Panc1 (cell line): ENCODE measurements at regions not wholly inside any gene's neighbourhood (a gene's known extent, or its start where the extent isn't known, plus 50 kb on each side); places are given as distances from the start of the nearest gene placed in this dataset.

Experiments used
- ATAC-seq: fragments of 200-7000 bp; cut with Tn5 transposase; 2 replicates; pipeline ENCODE4 v1.9.1; 2020; ENCODE audit warnings: mild to moderate bottlenecking, moderate library complexity
- BruUV-seq: library from RNA; stranded (reverse); fragments of 400-500 nt; replicated peaks from 2 replicates; lab custom pipeline; 2021; lab: Mats Ljungman, UMichigan
- CTCF ChIA-PET: fragments of 300-600 bp; sonication (Branson Sonifier 250); formaldehyde crosslinking; loops from one replicate; lab custom pipeline; 2022; ENCODE audit warnings: antibody characterized with exemption; lab: Charles Lee
- POLR2A ChIA-PET: fragments of 300-600 bp; sonication (Branson Sonifier 250); formaldehyde crosslinking; loops from one replicate; lab custom pipeline; 2022; ENCODE audit warnings: antibody characterized with exemption; lab: Charles Lee
- DNase-seq: peaks from one replicate; pipeline ENCODE4 v3.0.0-alpha.2; 2010; ENCODE audit warnings: low read depth, low spot score
- H3K27ac ChIP-seq: 2 replicates; pipeline ENCODE4 v1.5.1; 2011; ENCODE audit warnings: mild to moderate bottlenecking, low read length, inconsistent platforms
- H3K27me3 ChIP-seq: fragments of 200-500 bp; sonication (Bioruptor generic); 2 replicates; pipeline ENCODE4 v1.6.0; 2014; ENCODE audit warnings: low read length, inconsistent platforms; ENCODE audit not compliant: control insufficient read depth, insufficient read depth
- H3K36me3 ChIP-seq: fragments of 200-500 bp; sonication (Bioruptor generic); 2 replicates; pipeline ENCODE4 v1.5.1; 2014; ENCODE audit warnings: inconsistent platforms, mild to moderate bottlenecking, low read length, moderate library complexity; ENCODE audit not compliant: control insufficient read depth, insufficient read depth
- H3K4me1 ChIP-seq: 2 replicates; pipeline ENCODE4 v1.5.1; 2011; ENCODE audit warnings: inconsistent platforms, mild to moderate bottlenecking, low read length, moderate library complexity; ENCODE audit not compliant: control insufficient read depth, insufficient read depth
- H3K4me3 ChIP-seq, 2 experiments: 2 replicates each; pipeline ENCODE4 v1.5.1; 2011 to 2012; ENCODE audit warnings: low read depth in 2 of 2, low read length in 2 of 2, mild to moderate bottlenecking in 2 of 2, inconsistent platforms in 1 of 2, moderate library complexity in 1 of 2
- H3K9me3 ChIP-seq: fragments of 200-500 bp; sonication (Bioruptor generic); 2 replicates; pipeline ENCODE4 v1.5.1; 2014; ENCODE audit warnings: low read depth, mild to moderate bottlenecking, inconsistent platforms, low read length, moderate library complexity; ENCODE audit not compliant: control insufficient read depth, insufficient read depth
- POLR2AphosphoS5 ChIP-seq: IDR thresholded peaks from 2 replicates; pipeline ENCODE4 v1.6.1; 2012; ENCODE audit warnings: mild to moderate bottlenecking, low read depth, low read length, moderate library complexity
- SIN3A ChIP-seq: IDR thresholded peaks from 2 replicates; pipeline ENCODE4 v1.6.1; 2012; ENCODE audit warnings: low read depth, mild to moderate bottlenecking, low read length, moderate library complexity, borderline replicate concordance; ENCODE audit not compliant: insufficient read depth
- TCF7L2 ChIP-seq: IDR thresholded peaks from 2 replicates; pipeline ENCODE4 v1.6.1; 2011; ENCODE audit warnings: mild to moderate bottlenecking, low read depth, low read length, inconsistent platforms
- in situ Hi-C: cut with HindIII; loops from 2 replicates; pipeline ENCODE4 v1.10.0; 2016; ENCODE audit warnings: low sequenced_read_pairs, low pct_unique_long_range_greater_than_20kb
- intact Hi-C: fragments of 100-400 bp; cut with micrococcal nuclease; formaldehyde crosslinking; loops from one replicate; pipeline ENCODE4 v1.10.0; 2022; ENCODE audit not compliant: unreplicated experiment
- TF ChIP-seq, protein P1 (sequence below), 2 experiments: IDR thresholded peaks; 2 replicates each; pipeline ENCODE4 v1.6.1; 2011 to 2012; ENCODE audit warnings: low read depth in 2 of 2, control low read depth in 1 of 2, low read length in 1 of 2, mild to moderate bottlenecking in 1 of 2, moderate library complexity in 1 of 2; ENCODE audit not compliant: insufficient read depth in 1 of 2
- TF ChIP-seq, protein P2 (sequence below): fragments of 450-650 bp; IDR thresholded peaks from 2 replicates; pipeline ENCODE4 v1.5.1; 2017; ENCODE audit warnings: mild to moderate bottlenecking

DNA sequence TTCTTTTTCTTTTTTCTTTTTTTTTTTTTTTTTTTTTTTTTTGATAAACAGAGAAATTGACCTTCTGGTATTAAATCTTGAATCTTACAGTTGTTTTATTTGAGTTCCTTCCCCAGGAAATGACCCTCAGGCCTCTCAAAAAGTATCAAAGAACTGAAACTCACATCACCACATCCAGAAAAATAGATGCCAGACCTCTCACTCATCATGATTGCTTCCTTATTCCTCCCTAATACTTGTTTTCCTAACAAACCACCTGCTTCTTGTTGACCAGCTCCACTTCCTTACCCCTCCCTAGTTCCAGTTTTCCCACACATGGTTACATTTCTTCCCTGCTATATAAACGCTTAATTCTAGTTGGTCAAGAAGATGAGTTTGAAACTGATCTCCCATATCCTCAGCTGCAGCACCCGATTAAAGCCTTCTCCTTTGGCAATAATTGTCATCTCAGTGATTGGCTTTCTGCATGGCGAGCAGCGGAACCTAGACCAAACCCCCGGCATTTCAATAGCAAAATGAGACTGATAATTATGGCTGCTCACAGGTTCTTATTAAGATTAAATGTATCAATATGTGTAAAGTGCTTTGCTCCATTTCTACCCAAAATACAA is 681.1 kb upstream of the AUTS2 start:
- in situ Hi-C loops: no loop called here
- Histone ChIP-seq H3K4me3 (no peak overlapping the region), H3K27ac (no peak overlapping the region), H3K9me3 (no peaks in the 10 kb centered on the region), H3K27me3 (no peaks in the 10 kb centered on the region), H3K36me3 (no peaks in the 10 kb centered on the region), H3K4me1 (no peaks in the 10 kb centered on the region)
- ChIA-PET POLR2A (no interaction called here), CTCF (no interaction called here)
- ATAC-seq (no peak), DNase-seq (no peak)
- TF ChIP-seq SIN3A: no peak
- TF ChIP-seq TCF7L2: no peak
- TF ChIP-seq, protein P1, sequence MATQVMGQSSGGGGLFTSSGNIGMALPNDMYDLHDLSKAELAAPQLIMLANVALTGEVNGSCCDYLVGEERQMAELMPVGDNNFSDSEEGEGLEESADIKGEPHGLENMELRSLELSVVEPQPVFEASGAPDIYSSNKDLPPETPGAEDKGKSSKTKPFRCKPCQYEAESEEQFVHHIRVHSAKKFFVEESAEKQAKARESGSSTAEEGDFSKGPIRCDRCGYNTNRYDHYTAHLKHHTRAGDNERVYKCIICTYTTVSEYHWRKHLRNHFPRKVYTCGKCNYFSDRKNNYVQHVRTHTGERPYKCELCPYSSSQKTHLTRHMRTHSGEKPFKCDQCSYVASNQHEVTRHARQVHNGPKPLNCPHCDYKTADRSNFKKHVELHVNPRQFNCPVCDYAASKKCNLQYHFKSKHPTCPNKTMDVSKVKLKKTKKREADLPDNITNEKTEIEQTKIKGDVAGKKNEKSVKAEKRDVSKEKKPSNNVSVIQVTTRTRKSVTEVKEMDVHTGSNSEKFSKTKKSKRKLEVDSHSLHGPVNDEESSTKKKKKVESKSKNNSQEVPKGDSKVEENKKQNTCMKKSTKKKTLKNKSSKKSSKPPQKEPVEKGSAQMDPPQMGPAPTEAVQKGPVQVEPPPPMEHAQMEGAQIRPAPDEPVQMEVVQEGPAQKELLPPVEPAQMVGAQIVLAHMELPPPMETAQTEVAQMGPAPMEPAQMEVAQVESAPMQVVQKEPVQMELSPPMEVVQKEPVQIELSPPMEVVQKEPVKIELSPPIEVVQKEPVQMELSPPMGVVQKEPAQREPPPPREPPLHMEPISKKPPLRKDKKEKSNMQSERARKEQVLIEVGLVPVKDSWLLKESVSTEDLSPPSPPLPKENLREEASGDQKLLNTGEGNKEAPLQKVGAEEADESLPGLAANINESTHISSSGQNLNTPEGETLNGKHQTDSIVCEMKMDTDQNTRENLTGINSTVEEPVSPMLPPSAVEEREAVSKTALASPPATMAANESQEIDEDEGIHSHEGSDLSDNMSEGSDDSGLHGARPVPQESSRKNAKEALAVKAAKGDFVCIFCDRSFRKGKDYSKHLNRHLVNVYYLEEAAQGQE (IDR thresholded peaks at IDR 0.05; ENCODE audit: insufficient read depth in 1 of 2, low read depth in 2 of 2, low read length in 1 of 2): no peak
- BruUV-seq: no TSS peak
- intact Hi-C loops: no loop called here

DNA sequence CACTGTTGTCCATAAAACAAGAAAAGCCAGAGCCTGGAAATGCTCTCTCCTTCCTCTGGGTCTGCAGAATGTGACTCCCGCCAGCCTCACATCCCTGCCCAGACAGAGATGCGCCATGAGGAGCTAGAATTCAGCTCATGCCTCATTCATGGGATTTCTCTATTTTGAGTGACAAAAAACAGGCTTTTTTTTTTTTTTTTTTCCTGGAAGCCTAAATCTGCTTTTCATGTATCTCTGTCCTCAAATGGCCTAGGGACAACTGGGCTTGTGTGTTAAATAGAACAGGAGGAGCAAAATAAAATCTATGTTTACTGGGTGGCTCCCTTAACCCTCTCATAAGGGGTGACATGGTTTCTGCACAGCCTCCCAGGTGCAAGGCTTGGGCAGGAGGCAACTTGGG is 679.7 kb upstream of the AUTS2 start:
- CTCF ChIA-PET: no interaction called here
- intact Hi-C loops: no loop called here
- DNase-seq (no peak), ATAC-seq (no peak)
- POLR2A ChIA-PET: no interaction called here
- TF ChIP-seq TCF7L2 (no peak), SIN3A (no peak), POLR2AphosphoS5 (no peak)
- TF ChIP-seq, protein P1 (IDR thresholded peaks at IDR 0.05; ENCODE audit: insufficient read depth in 1 of 2, low read depth in 2 of 2, low read length in 1 of 2): no peak
- TF ChIP-seq, protein P2, sequence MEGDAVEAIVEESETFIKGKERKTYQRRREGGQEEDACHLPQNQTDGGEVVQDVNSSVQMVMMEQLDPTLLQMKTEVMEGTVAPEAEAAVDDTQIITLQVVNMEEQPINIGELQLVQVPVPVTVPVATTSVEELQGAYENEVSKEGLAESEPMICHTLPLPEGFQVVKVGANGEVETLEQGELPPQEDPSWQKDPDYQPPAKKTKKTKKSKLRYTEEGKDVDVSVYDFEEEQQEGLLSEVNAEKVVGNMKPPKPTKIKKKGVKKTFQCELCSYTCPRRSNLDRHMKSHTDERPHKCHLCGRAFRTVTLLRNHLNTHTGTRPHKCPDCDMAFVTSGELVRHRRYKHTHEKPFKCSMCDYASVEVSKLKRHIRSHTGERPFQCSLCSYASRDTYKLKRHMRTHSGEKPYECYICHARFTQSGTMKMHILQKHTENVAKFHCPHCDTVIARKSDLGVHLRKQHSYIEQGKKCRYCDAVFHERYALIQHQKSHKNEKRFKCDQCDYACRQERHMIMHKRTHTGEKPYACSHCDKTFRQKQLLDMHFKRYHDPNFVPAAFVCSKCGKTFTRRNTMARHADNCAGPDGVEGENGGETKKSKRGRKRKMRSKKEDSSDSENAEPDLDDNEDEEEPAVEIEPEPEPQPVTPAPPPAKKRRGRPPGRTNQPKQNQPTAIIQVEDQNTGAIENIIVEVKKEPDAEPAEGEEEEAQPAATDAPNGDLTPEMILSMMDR: no peak
- no peaks in the 10 kb centered on the region for H3K9me3 ChIP-seq
- H3K27me3 ChIP-seq: no peaks in the 10 kb centered on the region
- no peaks in the 10 kb centered on the region for H3K36me3 ChIP-seq
- in situ Hi-C loops: no loop called here
- H3K4me3 ChIP-seq: no peak overlapping the region
- H3K4me1 ChIP-seq: no peaks in the 10 kb centered on the region
- no TSS peak for BruUV-seq
- no peak overlapping the region for H3K27ac ChIP-seq
